Tibial nerve (tissue), 4 donors: ENCODE measurements at regions not wholly inside any gene's neighbourhood (a gene's known extent, or its start where the extent isn't known, plus 50 kb on each side); places are given as distances from the start of the nearest gene placed in this dataset.

Experiments
- DNase-seq, 2 donors: peaks; one replicate each; pipeline ENCODE4 v3.0.0-alpha.2; 2019; ENCODE audit warnings: low spot score in 2 of 2
- H3K27ac ChIP-seq, 4 donors: fragments of 200-600 bp; sonication (generic) in 3 of 4; one replicate each; pipeline ENCODE4 v1.5.1; 2017 to 2019; ENCODE audit warnings: mild to moderate bottlenecking in 1 of 4
- H3K27me3 ChIP-seq, 2 donors: fragments of 200-600 bp; sonication (generic) in 1 of 2; one replicate each; pipeline versions ENCODE4 v1.5.1 to v1.6.0; 2017 to 2019
- H3K36me3 ChIP-seq, 3 donors: fragments of 200-600 bp; sonication (generic); one replicate each; pipeline ENCODE4 v1.5.1; 2018 to 2019
- H3K4me1 ChIP-seq, 4 donors: fragments of 200-600 bp; sonication (generic) in 3 of 4; one replicate each; pipeline ENCODE4 v1.5.1; 2017 to 2019
- H3K4me3 ChIP-seq, 4 donors: fragments of 200-600 bp; sonication (generic) in 3 of 4; one replicate each; pipeline ENCODE4 v1.5.1; 2017 to 2019; ENCODE audit warnings: mild to moderate bottlenecking in 1 of 4, moderate library complexity in 1 of 4
- H3K9me3 ChIP-seq, 4 donors: fragments of 200-600 bp; sonication (generic) in 3 of 4; one replicate each; pipeline ENCODE4 v1.5.1; 2017 to 2019
- CTCF ChIP-seq, 5 experiments: fragments of 200-600 bp in 3 of 5; fragments of 450-650 bp in 2 of 5; sonication (generic) in 3 of 5; IDR thresholded peaks; one replicate each; pipeline ENCODE4 v1.5.1; 2016 to 2019; ENCODE audit warnings: antibody characterized with exemption in 5 of 5, mild to moderate bottlenecking in 3 of 5, moderate library complexity in 2 of 5
- EP300 ChIP-seq, 2 donors: sonication (generic); formaldehyde crosslinking; IDR thresholded peaks; one replicate each; pipeline ENCODE4 v1.6.1; 2017; ENCODE audit warnings: antibody characterized with exemption in 2 of 2, mild to moderate bottlenecking in 1 of 2
- POLR2A ChIP-seq, 2 donors: fragments of 450-650 bp; IDR thresholded peaks; one replicate each; pipeline ENCODE4 v1.6.1; 2017; ENCODE audit warnings: antibody characterized with exemption in 2 of 2, mild to moderate bottlenecking in 2 of 2, moderate library complexity in 2 of 2
- WGBS, 2 donors: methylation state at CpG; one replicate each; pipeline ENCODE4 v1.1.5; 2018; 5-methylcytosine and 5-hydroxymethylcytosine counted together

GRCh38 chr3:170725285-170725731 lies 139.4 kb upstream of the SLC7A14 start:
- no peak for DNase-seq
- WGBS, 2 donors, result 58 to 59% methylated on average over 2 of the region's 2 CpGs
- Histone ChIP-seq H3K4me1 (peaks cover 0 to 11% (median 4%) of the 10 kb centered on the region in 4 donors), H3K9me3 (no peaks in the 10 kb centered on the region), H3K27ac (peak overlapping the region in 2 of 4 donors; percentile 1 to 38), H3K27me3 (no peaks in the 10 kb centered on the region), H3K36me3 (no peaks in the 10 kb centered on the region), H3K4me3 (no peak overlapping the region)
- TF ChIP-seq POLR2A (IDR thresholded peaks at IDR 0.05), result no peak
- peak in 1 of 2 donors; percentile 20 for TF ChIP-seq EP300 (IDR thresholded peaks at IDR 0.05)

- TF ChIP-seq POLR2A (IDR thresholded peaks at IDR 0.05) (no peak), CTCF (IDR thresholded peaks at IDR 0.05) (no peak), EP300 (IDR thresholded peaks at IDR 0.05) (peak in 1 of 2 donors; percentile 8)
- Histone ChIP-seq H3K4me1 (peaks cover 0 to 11% (median 4%) of the 10 kb centered on the region in 4 donors), H3K27ac (peak overlapping the region in 2 of 4 donors; percentile 1 to 38), H3K4me3 (no peak overlapping the region), H3K36me3 (no peaks in the 10 kb centered on the region), H3K27me3 (no peaks in the 10 kb centered on the region), H3K9me3 (no peaks in the 10 kb centered on the region)
- peak; percentile 16 to 53 for DNase-seq
- WGBS, 2 donors, result 91 to 92% methylated on average over 1 of the region's 1 CpG
Measured at GRCh38 chr3:170724599-170725280, 138.9 kb upstream of the SLC7A14 start.

GRCh38 chr3:170723241-170723640 lies 137.4 kb upstream of the SLC7A14 start:
- no peak for DNase-seq
- WGBS, 2 donors, result 54 to 57% methylated on average over 1 of the region's 1 CpG
- Histone ChIP-seq H3K36me3 (no peaks in the 10 kb centered on the region), H3K4me1 (peaks cover 0 to 11% (median 4%) of the 10 kb centered on the region in 4 donors), H3K4me3 (no peak overlapping the region), H3K27me3 (no peaks in the 10 kb centered on the region), H3K9me3 (no peaks in the 10 kb centered on the region), H3K27ac (no peak overlapping the region)
- TF ChIP-seq POLR2A (IDR thresholded peaks at IDR 0.05), result no peak
- TF ChIP-seq EP300 (IDR thresholded peaks at IDR 0.05), result no peak
- TF ChIP-seq CTCF (IDR thresholded peaks at IDR 0.05), result no peak

- H3K9me3 ChIP-seq, result no peaks in the 10 kb centered on the region
- TF ChIP-seq CTCF (IDR thresholded peaks at IDR 0.05), result no peak
- no peak for TF ChIP-seq EP300 (IDR thresholded peaks at IDR 0.05)
- no peak for TF ChIP-seq POLR2A (IDR thresholded peaks at IDR 0.05)
Measured at GRCh38 chr3:170721563-170721962, 135.7 kb upstream of the SLC7A14 start.

GRCh38 chr3:170719300-170719699 lies 133.4 kb upstream of the SLC7A14 start:
- TF ChIP-seq POLR2A (IDR thresholded peaks at IDR 0.05), result no peak
- no peak for TF ChIP-seq CTCF (IDR thresholded peaks at IDR 0.05)
- Histone ChIP-seq H3K9me3 (no peaks in the 10 kb centered on the region), H3K36me3 (no peaks in the 10 kb centered on the region), H3K27me3 (no peaks in the 10 kb centered on the region), H3K4me3 (no peak overlapping the region), H3K27ac (no peak overlapping the region), H3K4me1 (peaks cover 0 to 2% (median 0%) of the 10 kb centered on the region in 4 donors)
- 78 to 80% methylated on average over 1 of the region's 1 CpG for WGBS, 2 donors
- DNase-seq, result no peak

More at GRCh38 chr3:170721563-170721962, 135.7 kb upstream of the SLC7A14 start:
- Histone ChIP-seq H3K27me3 (no peaks in the 10 kb centered on the region), H3K4me3 (no peak overlapping the region), H3K36me3 (no peaks in the 10 kb centered on the region), H3K27ac (no peak overlapping the region), H3K4me1 (peaks cover 0 to 8% (median 3%) of the 10 kb centered on the region in 4 donors)
- no peak for DNase-seq
